ENCODE measurements at regions not wholly inside any gene's neighbourhood (a gene's known extent, or its start where the extent isn't known, plus 50 kb on each side); places are given as distances from the start of the nearest gene placed in this dataset.

DNA sequence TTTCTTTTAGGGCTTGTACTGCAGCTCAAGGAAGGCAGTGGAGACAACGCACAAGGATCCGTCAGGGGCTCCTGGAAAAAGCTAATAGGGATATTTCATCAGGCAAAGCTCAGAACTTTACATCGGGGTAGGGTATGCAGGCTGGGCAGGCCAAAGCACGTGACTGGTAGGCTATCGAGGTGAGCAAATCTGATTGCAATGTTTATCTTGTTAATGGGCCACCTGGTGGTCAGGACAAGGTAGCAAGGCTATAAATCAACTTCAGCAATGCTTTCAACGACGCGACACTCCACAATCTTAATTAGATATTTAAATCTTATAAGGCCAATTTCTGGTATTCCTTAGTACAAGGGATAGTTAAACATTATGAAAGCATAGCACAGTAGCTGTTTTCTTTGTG, 1302.8 kb upstream of the EYS start:
- TF ChIP-seq ARNT (IDR thresholded peaks at IDR 0.05) (no peak), NFRKB (IDR thresholded peaks at IDR 0.05) (no peak)
